MM.1S (cell line): ENCODE measurements at regions not wholly inside any gene's neighbourhood (a gene's known extent, or its start where the extent isn't known, plus 50 kb on each side); places are given as distances from the start of the nearest gene placed in this dataset.

ENCODE experiments used
- EZH2 ChIP-seq: fragments of 300-600 bp; sonication (generic); optimal IDR thresholded peaks from 2 replicates; pipeline ENCODE3; 2017; ENCODE audit warnings: low read depth, mild to moderate bottlenecking, antibody characterized with exemption, low read length, mixed read lengths
- EZH2phosphoT487 ChIP-seq: fragments of 300-600 bp; sonication (generic); IDR thresholded peaks from 2 replicates; pipeline ENCODE4 v1.6.1; 2018; ENCODE audit warnings: antibody characterized with exemption, low read length
- TF ChIP-seq, protein P1 (sequence below): fragments of 300-600 bp; sonication (generic); IDR thresholded peaks from 2 replicates; pipeline ENCODE4 v1.5.1; 2016; ENCODE audit warnings: antibody characterized with exemption, low read length, mixed read lengths

- TF ChIP-seq, protein P1, sequence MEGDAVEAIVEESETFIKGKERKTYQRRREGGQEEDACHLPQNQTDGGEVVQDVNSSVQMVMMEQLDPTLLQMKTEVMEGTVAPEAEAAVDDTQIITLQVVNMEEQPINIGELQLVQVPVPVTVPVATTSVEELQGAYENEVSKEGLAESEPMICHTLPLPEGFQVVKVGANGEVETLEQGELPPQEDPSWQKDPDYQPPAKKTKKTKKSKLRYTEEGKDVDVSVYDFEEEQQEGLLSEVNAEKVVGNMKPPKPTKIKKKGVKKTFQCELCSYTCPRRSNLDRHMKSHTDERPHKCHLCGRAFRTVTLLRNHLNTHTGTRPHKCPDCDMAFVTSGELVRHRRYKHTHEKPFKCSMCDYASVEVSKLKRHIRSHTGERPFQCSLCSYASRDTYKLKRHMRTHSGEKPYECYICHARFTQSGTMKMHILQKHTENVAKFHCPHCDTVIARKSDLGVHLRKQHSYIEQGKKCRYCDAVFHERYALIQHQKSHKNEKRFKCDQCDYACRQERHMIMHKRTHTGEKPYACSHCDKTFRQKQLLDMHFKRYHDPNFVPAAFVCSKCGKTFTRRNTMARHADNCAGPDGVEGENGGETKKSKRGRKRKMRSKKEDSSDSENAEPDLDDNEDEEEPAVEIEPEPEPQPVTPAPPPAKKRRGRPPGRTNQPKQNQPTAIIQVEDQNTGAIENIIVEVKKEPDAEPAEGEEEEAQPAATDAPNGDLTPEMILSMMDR, result no peak
- TF ChIP-seq EZH2phosphoT487, result no peak
- TF ChIP-seq EZH2, result no peak
Observed at GRCh38 chr7:52289247-52289646, 746.2 kb upstream of the POM121L12 start.
